ENCODE measurements at regions not wholly inside any gene's neighbourhood (a gene's known extent, or its start where the extent isn't known, plus 50 kb on each side); places are given as distances from the start of the nearest gene placed in this dataset.
"Not testable (repeated sequence)": the region's sequence is repeated elsewhere in the genome, so short reads cannot be mapped to it uniquely, and the experiment has no call there.

DNA sequence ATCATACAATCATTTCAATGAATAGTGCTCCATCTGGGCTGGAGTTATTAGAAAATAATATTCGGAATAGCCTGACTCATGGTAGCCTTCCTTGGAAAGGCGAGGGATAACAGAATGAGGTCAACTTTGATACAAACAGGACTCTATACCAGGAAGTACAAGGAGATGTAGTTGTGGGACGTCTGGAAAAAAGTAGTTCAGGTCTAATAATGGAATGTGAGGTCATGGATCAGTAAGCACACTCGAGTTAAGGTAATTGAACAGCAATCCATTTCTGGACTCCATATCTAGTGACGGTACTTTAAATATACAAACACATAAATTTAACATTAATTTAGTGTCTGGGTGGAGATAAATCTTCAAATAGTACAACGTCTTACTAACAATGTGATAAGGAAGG, 1204.0 kb upstream of the ADGRB3 start:
- DNase-seq: no peak
- H3K27me3 ChIP-seq (ENCODE audit: insufficient read depth, low read depth, severe bottlenecking): no peaks in the 10 kb centered on the region

DNA sequence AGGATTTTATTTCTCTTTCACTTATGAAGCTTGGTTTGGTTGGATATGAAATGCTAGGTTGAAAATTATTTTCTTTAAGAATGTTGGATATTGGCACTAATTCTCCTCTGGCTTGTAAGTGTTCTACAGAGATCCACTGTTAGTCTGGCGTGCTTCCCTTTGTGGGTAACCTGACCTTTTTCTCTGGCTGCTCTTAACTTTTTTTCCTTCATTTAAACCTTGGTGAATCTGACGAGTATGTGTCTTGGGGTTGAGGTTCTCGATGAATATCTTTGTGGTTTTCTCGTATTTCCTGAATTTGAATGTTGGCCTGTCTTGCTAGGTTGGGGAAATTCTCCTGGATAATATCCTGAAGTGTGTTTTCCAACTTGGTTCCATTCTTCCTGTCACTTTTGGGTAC, 1208.4 kb upstream of the ADGRB3 start:
- H3K27ac ChIP-seq; DNase-seq; H3K27me3 ChIP-seq (ENCODE audit: insufficient read depth, low read depth, severe bottlenecking); H3K9me3 ChIP-seq (ENCODE audit: severe bottlenecking); H3K4me3 ChIP-seq (ENCODE audit: low read depth, low read length); H3K36me3 ChIP-seq: not testable (repeated sequence)

More for the DNA sequence above, 1204.0 kb upstream of the ADGRB3 start:
- H3K9me3 ChIP-seq (ENCODE audit: severe bottlenecking): no peaks in the 10 kb centered on the region
- no peak overlapping the region for H3K4me3 ChIP-seq (ENCODE audit: low read depth, low read length)
- H3K27ac ChIP-seq: no peak overlapping the region
- TF ChIP-seq, protein P1, sequence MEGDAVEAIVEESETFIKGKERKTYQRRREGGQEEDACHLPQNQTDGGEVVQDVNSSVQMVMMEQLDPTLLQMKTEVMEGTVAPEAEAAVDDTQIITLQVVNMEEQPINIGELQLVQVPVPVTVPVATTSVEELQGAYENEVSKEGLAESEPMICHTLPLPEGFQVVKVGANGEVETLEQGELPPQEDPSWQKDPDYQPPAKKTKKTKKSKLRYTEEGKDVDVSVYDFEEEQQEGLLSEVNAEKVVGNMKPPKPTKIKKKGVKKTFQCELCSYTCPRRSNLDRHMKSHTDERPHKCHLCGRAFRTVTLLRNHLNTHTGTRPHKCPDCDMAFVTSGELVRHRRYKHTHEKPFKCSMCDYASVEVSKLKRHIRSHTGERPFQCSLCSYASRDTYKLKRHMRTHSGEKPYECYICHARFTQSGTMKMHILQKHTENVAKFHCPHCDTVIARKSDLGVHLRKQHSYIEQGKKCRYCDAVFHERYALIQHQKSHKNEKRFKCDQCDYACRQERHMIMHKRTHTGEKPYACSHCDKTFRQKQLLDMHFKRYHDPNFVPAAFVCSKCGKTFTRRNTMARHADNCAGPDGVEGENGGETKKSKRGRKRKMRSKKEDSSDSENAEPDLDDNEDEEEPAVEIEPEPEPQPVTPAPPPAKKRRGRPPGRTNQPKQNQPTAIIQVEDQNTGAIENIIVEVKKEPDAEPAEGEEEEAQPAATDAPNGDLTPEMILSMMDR (IDR thresholded peaks at IDR 0.05; ENCODE audit: low read depth, low read length): no peak
- no peaks in the 10 kb centered on the region for H3K36me3 ChIP-seq

DNA sequence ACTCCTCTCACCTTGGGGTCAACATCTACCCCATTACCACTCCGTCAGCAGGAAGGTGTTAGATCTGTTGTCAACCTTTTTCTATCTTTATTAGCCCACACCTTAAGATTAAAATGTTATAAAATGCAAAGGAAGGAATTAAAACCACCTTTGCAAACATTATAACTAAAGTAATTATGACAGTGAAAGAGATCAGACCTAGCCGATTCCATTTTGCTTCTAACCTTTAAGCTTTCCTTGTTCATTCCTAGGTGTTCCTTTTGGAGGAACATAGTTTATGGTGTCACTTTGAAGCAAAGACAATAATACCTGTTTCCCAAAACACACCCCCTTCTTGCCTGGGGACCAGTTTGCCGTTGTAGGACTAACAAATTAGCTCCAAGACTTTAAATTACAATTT, 1223.0 kb upstream of the ADGRB3 start:
- no peak overlapping the region for H3K4me3 ChIP-seq (ENCODE audit: low read depth, low read length)
- TF ChIP-seq, protein P1 (IDR thresholded peaks at IDR 0.05; ENCODE audit: low read depth, low read length): no peak
- no peaks in the 10 kb centered on the region for H3K9me3 ChIP-seq (ENCODE audit: severe bottlenecking)
- DNase-seq: no peak
- H3K27me3 ChIP-seq (ENCODE audit: insufficient read depth, low read depth, severe bottlenecking): no peaks in the 10 kb centered on the region
- H3K36me3 ChIP-seq: no peaks in the 10 kb centered on the region
- H3K27ac ChIP-seq: no peak overlapping the region

GRCh38 chr6:67411036-67411435, 1224.0 kb upstream of the ADGRB3 start:
- TF ChIP-seq, protein P1 (IDR thresholded peaks at IDR 0.05; ENCODE audit: low read depth, low read length): no peak
- Histone ChIP-seq H3K27me3 (ENCODE audit: insufficient read depth, low read depth, severe bottlenecking) (no peaks in the 10 kb centered on the region), H3K4me3 (ENCODE audit: low read depth, low read length) (no peak overlapping the region), H3K27ac (no peak overlapping the region), H3K36me3 (no peaks in the 10 kb centered on the region), H3K9me3 (ENCODE audit: severe bottlenecking) (no peaks in the 10 kb centered on the region)
- DNase-seq: no peak

DNA sequence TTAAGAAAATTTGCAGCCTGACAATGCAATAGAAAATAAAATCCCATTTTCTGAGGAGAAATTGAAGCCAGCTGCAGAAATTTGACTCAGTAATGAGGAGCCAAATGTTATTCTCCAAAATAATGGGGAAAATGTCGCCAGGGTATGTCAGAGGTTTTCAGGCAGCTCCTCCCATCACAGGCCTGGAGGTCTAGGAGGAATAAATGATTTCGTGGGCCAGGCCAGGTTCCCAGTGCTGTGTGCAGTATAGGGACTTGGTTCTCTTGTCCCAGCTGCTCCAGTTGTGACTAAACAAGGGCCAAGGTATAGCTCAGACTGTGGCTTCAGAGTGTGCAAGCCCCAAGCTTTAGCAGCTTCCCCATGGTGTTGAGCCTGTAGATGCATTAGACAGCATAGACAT, 1240.8 kb upstream of the ADGRB3 start:
- H3K4me3 ChIP-seq (ENCODE audit: low read depth, low read length): no peak overlapping the region
- TF ChIP-seq, protein P1 (IDR thresholded peaks at IDR 0.05; ENCODE audit: low read depth, low read length): no peak
- H3K9me3 ChIP-seq (ENCODE audit: severe bottlenecking): no peaks in the 10 kb centered on the region
- H3K36me3 ChIP-seq: no peaks in the 10 kb centered on the region
- H3K27ac ChIP-seq: no peak overlapping the region
- no peaks in the 10 kb centered on the region for H3K27me3 ChIP-seq (ENCODE audit: insufficient read depth, low read depth, severe bottlenecking)
- no peak for DNase-seq

GRCh38 chr6:67393356-67393755, 1241.7 kb upstream of the ADGRB3 start:
- TF ChIP-seq, protein P1 (IDR thresholded peaks at IDR 0.05; ENCODE audit: low read depth, low read length): no peak
- Histone ChIP-seq H3K4me3 (ENCODE audit: low read depth, low read length) (no peak overlapping the region), H3K9me3 (ENCODE audit: severe bottlenecking) (no peaks in the 10 kb centered on the region), H3K27me3 (ENCODE audit: insufficient read depth, low read depth, severe bottlenecking) (no peaks in the 10 kb centered on the region), H3K27ac (no peak overlapping the region), H3K36me3 (no peaks in the 10 kb centered on the region)
- DNase-seq: no peak
